Left kidney (tissue), 1 donor: ENCODE measurements at regions not wholly inside any gene's neighbourhood (a gene's known extent, or its start where the extent isn't known, plus 50 kb on each side); places are given as distances from the start of the nearest gene placed in this dataset.
"Not testable (repeated sequence)": the region's sequence is repeated elsewhere in the genome, so short reads cannot be mapped to it uniquely, and the experiment has no call there.

Experiments
- DNase-seq: peaks from one replicate; pipeline ENCODE4 v3.0.0-alpha.2; 2013

GRCh38 chr9:13814647-13815400, 499.1 kb downstream of the NFIB start:
- DNase-seq = no peak

GRCh38 chr9:13811876-13812275, 502.1 kb downstream of the NFIB start:
- no peak for DNase-seq

- DNase-seq = no peak
Measured at GRCh38 chr9:13810510-13810909, 503.4 kb downstream of the NFIB start.

GRCh38 chr9:13809401-13809800, 504.5 kb downstream of the NFIB start:
- DNase-seq = no peak

- no peak for DNase-seq
Measured at GRCh38 chr9:13807118-13807517, 506.8 kb downstream of the NFIB start.

GRCh38 chr9:13806714-13807113, 507.2 kb downstream of the NFIB start:
- no peak for DNase-seq

GRCh38 chr9:13805546-13805945, 508.4 kb downstream of the NFIB start:
- DNase-seq = no peak

GRCh38 chr9:13804532-13804931, 509.4 kb downstream of the NFIB start:
- DNase-seq = no peak

GRCh38 chr9:13800776-13801175, 513.2 kb downstream of the NFIB start:
- DNase-seq = no peak

- not testable (repeated sequence) for DNase-seq
Measured at GRCh38 chr9:13797701-13798100, 516.2 kb downstream of the NFIB start.

GRCh38 chr9:13791816-13792215, 512.3 kb upstream of the MPDZ start:
- no peak for DNase-seq

GRCh38 chr9:13790055-13790454, 510.6 kb upstream of the MPDZ start:
- DNase-seq = no peak

GRCh38 chr9:13787234-13787833, 507.8 kb upstream of the MPDZ start:
- peak; percentile 47 for DNase-seq

GRCh38 chr9:13786711-13787110, 507.2 kb upstream of the MPDZ start:
- DNase-seq = no peak

- no peak for DNase-seq
Measured at GRCh38 chr9:13786131-13786530, 506.6 kb upstream of the MPDZ start.

- DNase-seq = no peak
Measured at GRCh38 chr9:13779106-13779505, 499.6 kb upstream of the MPDZ start.

- no peak for DNase-seq
Measured at GRCh38 chr9:13778631-13779030, 499.1 kb upstream of the MPDZ start.

- DNase-seq = no peak
Measured at GRCh38 chr9:13770956-13771355, 491.5 kb upstream of the MPDZ start.

- DNase-seq = no peak
Measured at GRCh38 chr9:13769641-13770040, 490.1 kb upstream of the MPDZ start.

GRCh38 chr9:13769006-13769405, 489.5 kb upstream of the MPDZ start:
- no peak for DNase-seq

GRCh38 chr9:13762209-13762608, 482.7 kb upstream of the MPDZ start:
- DNase-seq = no peak

GRCh38 chr9:13759551-13759950, 480.1 kb upstream of the MPDZ start:
- no peak for DNase-seq

- DNase-seq = peak; percentile 36
Measured at GRCh38 chr9:13758936-13759335, 479.4 kb upstream of the MPDZ start.

- DNase-seq = no peak
Measured at GRCh38 chr9:13756943-13757342, 477.5 kb upstream of the MPDZ start.
